Stomach (tissue), 4 donors: ENCODE measurements at regions not wholly inside any gene's neighbourhood (a gene's known extent, or its start where the extent isn't known, plus 50 kb on each side); places are given as distances from the start of the nearest gene placed in this dataset.

Source experiments
- CTCF ChIP-seq, 7 experiments: fragments of 450-650 bp in 4 of 7; fragments of 200-600 bp in 3 of 7; sonication (generic) in 3 of 7; IDR thresholded peaks; one replicate each; pipeline ENCODE4 v1.5.1; 2016 to 2019; ENCODE audit warnings: antibody characterized with exemption in 7 of 7, control low read depth in 2 of 7, mild to moderate bottlenecking in 1 of 7
- EP300 ChIP-seq: sonication (generic); formaldehyde crosslinking; IDR thresholded peaks from one replicate; pipeline ENCODE4 v1.6.1; 2017; ENCODE audit warnings: antibody characterized with exemption
- POLR2A ChIP-seq, 4 donors: fragments of 450-650 bp; IDR thresholded peaks; one replicate each; pipeline ENCODE4 v1.6.1; 2016; ENCODE audit warnings: antibody characterized with exemption in 4 of 4, control low read depth in 2 of 4, mild to moderate bottlenecking in 1 of 4, moderate library complexity in 1 of 4

- no peak for TF ChIP-seq CTCF (IDR thresholded peaks at IDR 0.05)
- TF ChIP-seq POLR2A (IDR thresholded peaks at IDR 0.05) = no peak
- TF ChIP-seq EP300 = no peak
These were observed 137.7 kb upstream of the MDFIC start for GRCh38 chr7:114784177-114784576.
